CD8-positive, alpha-beta memory T cell (primary cell): ENCODE measurements at regions not wholly inside any gene's neighbourhood (a gene's known extent, or its start where the extent isn't known, plus 50 kb on each side); places are given as distances from the start of the nearest gene placed in this dataset.

Experiments
- CTCF ChIA-PET: fragments of 350-600 bp; sonication (Branson Sonifier 250); formaldehyde crosslinking; loops from one replicate; lab custom pipeline; 2021; ENCODE audit warnings: antibody characterized with exemption; lab: Charles Lee
- POLR2A ChIA-PET: fragments of 350-600 bp; sonication (Branson Sonifier 250); formaldehyde crosslinking; loops from one replicate; lab custom pipeline; 2021; ENCODE audit warnings: antibody characterized with exemption; lab: Charles Lee
- DNase-seq, 5 donors: peaks; one replicate each; pipeline versions ENCODE4 v3.0.0 to v3.0.0-alpha.2; 2020 to 2022; ENCODE audit warnings: mixed read lengths in 1 of 5
- H3K27ac ChIP-seq: one replicate; pipeline ENCODE4 v1.7.0; 2013; ENCODE audit warnings: low read depth, mild to moderate bottlenecking, low read length, moderate library complexity
- H3K27me3 ChIP-seq: 2 replicates; pipeline ENCODE4 v1.7.0; 2013; ENCODE audit warnings: low read length, mild to moderate bottlenecking; ENCODE audit not compliant: insufficient read depth, poor library complexity, severe bottlenecking
- H3K36me3 ChIP-seq: 2 replicates; pipeline ENCODE4 v1.7.0; 2013; ENCODE audit warnings: mild to moderate bottlenecking, low read length, moderate library complexity; ENCODE audit not compliant: insufficient read depth
- H3K4me1 ChIP-seq: 2 replicates; pipeline ENCODE4 v1.7.0; 2013; ENCODE audit warnings: mild to moderate bottlenecking, low read length, moderate library complexity; ENCODE audit not compliant: insufficient read depth
- H3K4me3 ChIP-seq: 2 replicates; pipeline ENCODE4 v1.7.0; 2013; ENCODE audit warnings: mild to moderate bottlenecking, low read length
- H3K9me3 ChIP-seq: 2 replicates; pipeline ENCODE4 v1.7.0; 2013; ENCODE audit warnings: mild to moderate bottlenecking, low read length
- H3K27ac Mint-ChIP-seq, 8 donors: one replicate each; pipeline ENCODE4 v1.8.0; 2020 to 2021; ENCODE audit warnings: mixed read lengths in 8 of 8, mild to moderate bottlenecking in 6 of 8, inconsistent platforms in 3 of 8, moderate library complexity in 3 of 8
- H3K27me3 Mint-ChIP-seq, 2 donors: one replicate each; pipeline ENCODE4 v1.8.0; 2020 to 2021; ENCODE audit warnings: mixed read lengths in 2 of 2, mild to moderate bottlenecking in 1 of 2, moderate library complexity in 1 of 2
- H3K36me3 Mint-ChIP-seq, 3 donors: one replicate each; pipeline ENCODE4 v1.8.0; 2020 to 2021; ENCODE audit warnings: mixed read lengths in 3 of 3, inconsistent platforms in 1 of 3, mild to moderate bottlenecking in 1 of 3
- H3K4me1 Mint-ChIP-seq, 3 donors: one replicate each; pipeline ENCODE4 v1.8.0; 2020 to 2021; ENCODE audit warnings: mixed read lengths in 3 of 3, inconsistent platforms in 1 of 3, mild to moderate bottlenecking in 1 of 3
- H3K4me3 Mint-ChIP-seq, 7 donors: one replicate each; pipeline ENCODE4 v1.8.0; 2020 to 2021; ENCODE audit warnings: mixed read lengths in 7 of 7, mild to moderate bottlenecking in 6 of 7, moderate library complexity in 4 of 7, inconsistent platforms in 2 of 7
- H3K9me3 Mint-ChIP-seq, 5 donors: one replicate each; pipeline ENCODE4 v1.8.0; 2020 to 2022; ENCODE audit warnings: mixed read lengths in 5 of 5, mild to moderate bottlenecking in 3 of 5, moderate library complexity in 2 of 5, inconsistent platforms in 1 of 5

- peaks cover 0 to 1% of the 10 kb centered on the region in 2 donors for H3K27me3 Mint-ChIP-seq
- peaks cover 10 to 17% (median 11%) of the 10 kb centered on the region in 5 donors for H3K9me3 Mint-ChIP-seq
- H3K27ac Mint-ChIP-seq = no peak overlapping the region
- no peaks in the 10 kb centered on the region for H3K36me3 ChIP-seq
- H3K36me3 Mint-ChIP-seq = no peaks in the 10 kb centered on the region
- H3K4me1 Mint-ChIP-seq = no peaks in the 10 kb centered on the region
- ChIA-PET CTCF (no interaction called here), POLR2A (no interaction called here)
- no peak overlapping the region for H3K4me3 Mint-ChIP-seq
- DNase-seq = no peak
- H3K27me3 ChIP-seq = no peaks in the 10 kb centered on the region
- H3K9me3 ChIP-seq = no peaks in the 10 kb centered on the region
- H3K4me1 ChIP-seq = no peaks in the 10 kb centered on the region
- H3K4me3 ChIP-seq = no peak overlapping the region
- no peak overlapping the region for H3K27ac ChIP-seq
Observed at GRCh38 chr4:157824021-157824420, 348.8 kb downstream of the GASK1B start.

GRCh38 chr4:157821814-157822213, 351.0 kb downstream of the GASK1B start:
- no peak overlapping the region for H3K4me3 Mint-ChIP-seq
- POLR2A ChIA-PET = no interaction called here

GRCh38 chr4:157819693-157820464, 352.9 kb downstream of the GASK1B start:
- H3K27ac ChIP-seq = no peak overlapping the region
- Mint-ChIP-seq H3K4me1 (no peaks in the 10 kb centered on the region), H3K36me3 (no peaks in the 10 kb centered on the region), H3K27me3 (peaks cover 0 to 1% of the 10 kb centered on the region in 2 donors), H3K4me3 (no peak overlapping the region), H3K27ac (no peak overlapping the region), H3K9me3 (peaks cover 4 to 13% (median 9%) of the 10 kb centered on the region in 5 donors)
- no peaks in the 10 kb centered on the region for H3K36me3 ChIP-seq
- H3K4me1 ChIP-seq = no peaks in the 10 kb centered on the region
- POLR2A ChIA-PET = no interaction called here
- no peak for DNase-seq
- H3K4me3 ChIP-seq = no peak overlapping the region
- no peaks in the 10 kb centered on the region for H3K9me3 ChIP-seq
- CTCF ChIA-PET = no interaction called here
- no peaks in the 10 kb centered on the region for H3K27me3 ChIP-seq

More at GRCh38 chr4:157821814-157822213, 351.0 kb downstream of the GASK1B start:
- H3K27ac Mint-ChIP-seq = no peak overlapping the region
- CTCF ChIA-PET = no interaction called here
- Histone ChIP-seq H3K36me3 (no peaks in the 10 kb centered on the region), H3K9me3 (no peaks in the 10 kb centered on the region), H3K27ac (no peak overlapping the region), H3K27me3 (no peaks in the 10 kb centered on the region), H3K4me1 (no peaks in the 10 kb centered on the region), H3K4me3 (no peak overlapping the region)
- H3K36me3 Mint-ChIP-seq = no peaks in the 10 kb centered on the region
- H3K4me1 Mint-ChIP-seq = no peaks in the 10 kb centered on the region
- peaks cover 0 to 1% of the 10 kb centered on the region in 2 donors for H3K27me3 Mint-ChIP-seq
- no peak for DNase-seq
- H3K9me3 Mint-ChIP-seq = peaks cover 10 to 13% (median 11%) of the 10 kb centered on the region in 5 donors

- Histone ChIP-seq H3K27ac (no peak overlapping the region), H3K4me1 (no peaks in the 10 kb centered on the region), H3K9me3 (no peaks in the 10 kb centered on the region), H3K36me3 (no peaks in the 10 kb centered on the region), H3K27me3 (no peaks in the 10 kb centered on the region), H3K4me3 (no peak overlapping the region)
- ChIA-PET CTCF (no interaction called here), POLR2A (no interaction called here)
- Mint-ChIP-seq H3K36me3 (no peaks in the 10 kb centered on the region), H3K4me1 (no peaks in the 10 kb centered on the region), H3K4me3 (no peak overlapping the region), H3K9me3 (peaks cover 4 to 13% (median 9%) of the 10 kb centered on the region in 5 donors), H3K27ac (no peak overlapping the region), H3K27me3 (no peaks in the 10 kb centered on the region)
- DNase-seq = no peak
Observed at GRCh38 chr4:157818946-157819692, 353.7 kb downstream of the GASK1B start.

GRCh38 chr4:157810137-157810774, 362.6 kb downstream of the GASK1B start:
- H3K4me1 ChIP-seq = no peaks in the 10 kb centered on the region
- Mint-ChIP-seq H3K27me3 (no peaks in the 10 kb centered on the region), H3K9me3 (peaks cover 3 to 26% (median 5%) of the 10 kb centered on the region in 5 donors), H3K36me3 (no peaks in the 10 kb centered on the region), H3K27ac (no peak overlapping the region), H3K4me3 (no peak overlapping the region), H3K4me1 (no peaks in the 10 kb centered on the region)
- no peaks in the 10 kb centered on the region for H3K36me3 ChIP-seq
- CTCF ChIA-PET = no interaction called here
- no peaks in the 10 kb centered on the region for H3K27me3 ChIP-seq
- H3K4me3 ChIP-seq = no peak overlapping the region
- H3K27ac ChIP-seq = no peak overlapping the region
- POLR2A ChIA-PET = no interaction called here
- H3K9me3 ChIP-seq = no peaks in the 10 kb centered on the region
- DNase-seq = no peak

- Histone ChIP-seq H3K27ac (no peak overlapping the region), H3K4me1 (no peaks in the 10 kb centered on the region), H3K36me3 (no peaks in the 10 kb centered on the region), H3K9me3 (no peaks in the 10 kb centered on the region), H3K27me3 (no peaks in the 10 kb centered on the region), H3K4me3 (no peak overlapping the region)
- Mint-ChIP-seq H3K4me1 (no peaks in the 10 kb centered on the region), H3K27ac (no peak overlapping the region), H3K36me3 (no peaks in the 10 kb centered on the region), H3K4me3 (no peak overlapping the region), H3K27me3 (no peaks in the 10 kb centered on the region), H3K9me3 (peaks cover 3 to 26% (median 5%) of the 10 kb centered on the region in 5 donors)
- ChIA-PET POLR2A (no interaction called here), CTCF (no interaction called here)
- no peak for DNase-seq
Observed at GRCh38 chr4:157808796-157809383, 363.9 kb downstream of the GASK1B start.

- Histone ChIP-seq H3K36me3 (no peaks in the 10 kb centered on the region), H3K4me1 (no peaks in the 10 kb centered on the region), H3K27me3 (no peaks in the 10 kb centered on the region), H3K4me3 (no peak overlapping the region), H3K9me3 (no peaks in the 10 kb centered on the region), H3K27ac (no peak overlapping the region)
- Mint-ChIP-seq H3K4me1 (no peaks in the 10 kb centered on the region), H3K27me3 (no peaks in the 10 kb centered on the region), H3K36me3 (no peaks in the 10 kb centered on the region), H3K9me3 (peaks cover 1 to 34% (median 12%) of the 10 kb centered on the region in 5 donors), H3K4me3 (no peak overlapping the region), H3K27ac (no peak overlapping the region)
- POLR2A ChIA-PET = no interaction called here
- no peak for DNase-seq
- CTCF ChIA-PET = no interaction called here
Observed at GRCh38 chr4:157806184-157806583, 366.6 kb downstream of the GASK1B start.

- ChIA-PET CTCF (no interaction called here), POLR2A (no interaction called here)
- H3K4me3 Mint-ChIP-seq = no peak overlapping the region
Observed at GRCh38 chr4:157804986-157805385, 367.8 kb downstream of the GASK1B start.

More at GRCh38 chr4:157804986-157805385, 367.8 kb downstream of the GASK1B start:
- no peak overlapping the region for H3K4me3 ChIP-seq
- H3K9me3 ChIP-seq = no peaks in the 10 kb centered on the region
- no peak overlapping the region for H3K27ac ChIP-seq
- no peaks in the 10 kb centered on the region for H3K4me1 ChIP-seq
- DNase-seq = no peak
- H3K27ac Mint-ChIP-seq = no peak overlapping the region
- no peaks in the 10 kb centered on the region for H3K4me1 Mint-ChIP-seq
- H3K27me3 Mint-ChIP-seq = no peaks in the 10 kb centered on the region
- H3K36me3 Mint-ChIP-seq = no peaks in the 10 kb centered on the region
- H3K9me3 Mint-ChIP-seq = peaks cover 1 to 35% (median 12%) of the 10 kb centered on the region in 5 donors
- H3K36me3 ChIP-seq = no peaks in the 10 kb centered on the region
- H3K27me3 ChIP-seq = no peaks in the 10 kb centered on the region
